Fibroblast of villous mesenchyme (primary cell): ENCODE measurements at regions not wholly inside any gene's neighbourhood (a gene's known extent, or its start where the extent isn't known, plus 50 kb on each side); places are given as distances from the start of the nearest gene placed in this dataset.
"Not testable (repeated sequence)": the region's sequence is repeated elsewhere in the genome, so short reads cannot be mapped to it uniquely, and the experiment has no call there.

Experiments used
- DNase-seq: peaks from one replicate; pipeline ENCODE4 v3.0.0-alpha.2; 2010; ENCODE audit warnings: low read depth
- H3K4me3 ChIP-seq: 2 replicates; pipeline ENCODE4 v1.5.1; 2011; ENCODE audit warnings: low read depth, mild to moderate bottlenecking, low read length
- CTCF ChIP-seq: IDR thresholded peaks from 2 replicates; pipeline ENCODE4 v1.5.1; 2012; ENCODE audit warnings: low read depth, mild to moderate bottlenecking, low read length; ENCODE audit not compliant: insufficient read depth

- TF ChIP-seq CTCF, result no peak
- no peak for DNase-seq
- H3K4me3 ChIP-seq, result no peak overlapping the region
Observed at GRCh38 chr7:46279290-46279689, 358.2 kb upstream of the IGFBP3 start.

GRCh38 chr7:46264646-46265045 lies 343.6 kb upstream of the IGFBP3 start:
- no peak for TF ChIP-seq CTCF
- H3K4me3 ChIP-seq, result no peak overlapping the region
- DNase-seq, result no peak

GRCh38 chr7:46261638-46262037 lies 340.6 kb upstream of the IGFBP3 start:
- H3K4me3 ChIP-seq, DNase-seq: not testable (repeated sequence)

DNA sequence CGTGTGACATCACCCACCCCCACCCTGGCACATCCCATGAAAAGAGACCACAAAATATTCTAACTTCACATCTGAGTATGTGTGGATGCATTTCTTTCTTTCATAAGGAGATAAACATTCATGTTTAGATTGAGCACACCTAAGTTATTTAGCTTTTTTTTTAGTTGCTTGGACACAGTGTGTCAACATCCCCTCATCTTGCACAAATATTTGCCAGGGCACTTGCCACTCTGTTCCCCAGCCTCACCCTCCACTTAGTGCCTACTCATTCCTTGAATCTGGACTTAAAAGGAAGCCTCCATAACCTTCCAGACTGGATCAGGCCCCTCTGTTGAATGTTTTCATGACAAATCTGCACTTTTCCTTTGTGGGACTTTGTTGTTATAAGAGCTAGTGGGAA lies 338.9 kb upstream of the IGFBP3 start:
- no peak overlapping the region for H3K4me3 ChIP-seq
- DNase-seq, result no peak
- TF ChIP-seq CTCF, result no peak

- peak; percentile 62 for DNase-seq
- no peak overlapping the region for H3K4me3 ChIP-seq
- no peak for TF ChIP-seq CTCF
Observed at GRCh38 chr7:46257761-46258448, 336.8 kb upstream of the IGFBP3 start.

- TF ChIP-seq CTCF, result no peak
- no peak overlapping the region for H3K4me3 ChIP-seq
- peak; percentile 59 for DNase-seq
Observed at GRCh38 chr7:46256870-46257661, 336.0 kb upstream of the IGFBP3 start.

DNA sequence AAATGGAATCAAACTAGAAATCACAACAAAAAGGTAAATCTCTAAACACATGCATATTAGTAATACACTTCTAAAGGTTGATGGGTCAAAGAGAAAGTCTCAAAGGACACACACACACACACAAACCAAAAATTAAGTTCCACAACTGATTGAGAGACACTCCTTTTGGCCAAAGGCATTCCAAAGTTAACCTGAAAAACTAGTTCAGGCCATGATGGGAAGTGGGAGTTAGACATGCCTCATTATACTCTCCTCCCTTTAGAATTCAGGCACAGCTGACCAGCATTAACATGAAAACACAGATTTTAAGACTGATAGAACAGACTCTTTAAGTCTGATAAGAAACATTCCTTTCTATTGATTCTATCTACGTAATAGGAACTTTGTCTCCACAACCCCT lies 332.4 kb upstream of the IGFBP3 start:
- no peak for TF ChIP-seq CTCF
- no peak for DNase-seq
- H3K4me3 ChIP-seq, result no peak overlapping the region
